Stimulated activated CD8-positive, alpha-beta memory T cell treated with anti-CD3 and anti-CD28 coated beads, Interleukin-15, amount 100 ng/mL, for 1 hour (primary cell): ENCODE measurements at regions not wholly inside any gene's neighbourhood (a gene's known extent, or its start where the extent isn't known, plus 50 kb on each side); places are given as distances from the start of the nearest gene placed in this dataset.

Experiments
- DNase-seq: peaks from one replicate; pipeline ENCODE4 v3.0.0-alpha.2; 2020; ENCODE audit warnings: low read depth

DNA sequence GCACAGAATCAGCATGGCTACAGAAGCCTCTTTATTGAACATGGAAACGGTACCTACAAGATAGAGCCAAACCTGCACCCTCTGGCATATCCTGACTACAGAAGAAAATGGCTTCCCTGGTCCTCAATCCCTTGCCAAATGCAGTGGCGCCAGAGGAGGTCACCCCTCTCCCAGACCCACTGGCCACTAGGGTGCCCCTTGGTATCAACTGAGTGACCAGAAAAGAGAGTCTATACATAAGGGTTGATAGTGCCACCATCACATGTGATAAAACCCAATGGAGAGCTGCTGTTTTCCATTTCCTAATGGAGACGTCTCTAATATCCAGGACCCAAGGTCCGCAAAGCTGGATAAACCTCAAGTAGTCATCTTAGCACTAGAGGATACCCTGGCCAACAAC, 52.7 kb upstream of the ALK start:
- DNase-seq = no peak

DNA sequence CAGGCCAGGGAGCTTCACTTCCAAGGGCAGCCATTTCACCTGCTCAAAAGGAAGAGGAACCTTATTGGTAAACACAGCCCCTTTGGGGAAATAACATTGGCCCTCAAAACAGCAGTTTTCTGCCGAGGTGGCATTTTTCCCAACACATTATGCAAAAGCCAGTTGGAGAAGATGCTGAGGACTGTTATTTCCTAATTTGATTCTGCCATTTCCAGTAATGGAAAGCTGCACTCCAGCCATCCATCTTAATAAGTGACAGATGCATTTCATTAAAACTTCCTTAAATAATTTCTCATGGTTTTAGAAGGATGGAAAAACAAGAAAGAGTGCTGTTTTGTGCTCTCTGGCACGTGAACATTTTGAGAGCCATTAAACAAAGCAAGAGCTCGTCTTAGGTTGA, 55.9 kb upstream of the ALK start:
- DNase-seq = no peak

DNA sequence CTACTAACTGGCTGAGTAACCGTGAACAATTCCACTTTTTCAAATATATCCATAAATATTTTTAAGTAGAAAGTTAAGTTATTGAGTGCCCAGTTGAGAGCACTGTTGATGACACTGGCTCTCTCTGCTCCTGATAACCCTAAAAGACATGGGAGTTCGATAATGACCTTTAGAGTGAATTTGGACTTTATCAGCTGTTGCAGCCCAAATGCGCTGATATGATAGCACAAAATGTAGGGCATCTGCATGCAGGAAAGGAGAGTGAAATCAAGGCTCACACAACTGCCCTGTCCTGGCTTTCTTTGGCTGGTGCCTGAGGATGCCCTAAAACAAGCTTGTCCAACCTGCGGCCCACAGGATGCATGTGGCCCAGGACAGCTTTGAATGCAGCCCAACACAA, 60.0 kb upstream of the ALK start:
- no peak for DNase-seq

DNA sequence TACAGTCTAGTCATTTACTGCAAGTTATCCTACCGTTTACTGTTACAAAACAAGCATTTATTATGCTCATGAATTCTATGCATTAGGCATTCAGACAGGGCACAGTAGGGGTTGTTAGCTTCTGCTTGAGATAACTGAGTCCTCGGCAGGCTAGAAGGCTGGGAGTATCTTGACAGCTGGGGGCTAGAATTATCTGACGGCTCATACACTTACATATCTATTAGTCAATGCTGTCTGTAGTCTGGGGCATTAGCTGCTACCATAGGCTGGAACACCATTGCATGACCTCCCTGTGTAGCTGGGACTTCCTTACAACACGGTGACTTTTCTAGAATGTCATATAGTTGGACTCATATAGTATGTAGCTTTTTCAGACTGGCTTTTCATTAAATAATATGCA, 61.9 kb upstream of the ALK start:
- DNase-seq = no peak

DNA sequence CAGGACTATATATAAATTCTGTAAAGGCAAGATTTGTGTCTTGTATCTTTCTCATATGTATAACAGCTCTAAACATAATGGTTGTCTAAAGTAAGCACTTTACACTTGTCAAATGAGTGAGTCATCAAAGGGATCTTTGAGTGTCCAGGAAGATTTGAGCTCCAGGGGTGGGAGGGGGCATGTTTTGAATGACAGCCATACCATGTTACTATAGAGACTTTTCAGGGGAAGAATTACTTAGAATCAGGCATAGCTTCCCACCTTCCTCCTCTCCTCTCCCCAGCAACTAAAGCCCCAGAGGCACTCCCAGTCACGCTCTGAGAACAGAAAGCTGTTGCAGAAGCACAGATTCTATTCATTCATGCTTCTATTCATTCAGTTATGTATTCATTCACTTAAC, 65.8 kb upstream of the ALK start:
- no peak for DNase-seq

DNA sequence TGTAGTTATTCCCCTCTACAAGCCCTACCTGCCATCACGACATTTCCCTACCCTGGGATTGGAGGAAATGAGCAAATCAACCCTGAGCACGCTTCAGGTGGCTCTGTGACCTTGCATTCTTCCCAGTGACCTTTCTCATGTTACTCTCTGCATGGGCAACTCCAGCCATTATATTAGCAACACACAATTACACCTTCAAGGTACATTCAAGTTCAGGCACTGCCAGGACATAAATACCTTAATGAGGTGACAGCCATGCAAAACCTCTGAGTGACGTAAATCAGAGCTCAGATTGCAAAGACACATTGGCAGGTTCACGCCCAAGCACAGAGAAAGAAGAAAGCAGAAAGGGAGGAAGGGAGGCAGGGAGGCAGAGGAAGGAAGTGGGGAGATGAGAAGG, 68.7 kb upstream of the ALK start:
- no peak for DNase-seq

DNA sequence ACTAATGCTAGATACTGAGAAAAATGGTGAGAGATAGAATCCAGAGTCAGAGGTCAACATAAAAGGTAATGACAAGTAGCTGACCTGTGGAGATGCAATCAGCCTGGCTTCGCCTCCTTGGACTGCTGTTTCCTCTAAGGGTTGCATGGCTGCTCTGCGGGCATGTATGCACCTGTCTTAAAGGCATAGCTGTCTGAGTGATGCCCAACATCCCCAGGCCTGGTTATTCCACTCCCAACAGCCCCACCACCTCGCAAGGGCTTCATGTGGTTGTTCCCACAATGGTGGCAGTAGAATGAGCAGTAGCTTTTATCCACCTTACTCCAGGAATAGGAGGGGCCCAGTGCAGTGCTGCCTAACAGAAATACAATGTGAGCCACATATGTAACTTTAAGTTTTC, 69.7 kb upstream of the ALK start:
- no peak for DNase-seq

DNA sequence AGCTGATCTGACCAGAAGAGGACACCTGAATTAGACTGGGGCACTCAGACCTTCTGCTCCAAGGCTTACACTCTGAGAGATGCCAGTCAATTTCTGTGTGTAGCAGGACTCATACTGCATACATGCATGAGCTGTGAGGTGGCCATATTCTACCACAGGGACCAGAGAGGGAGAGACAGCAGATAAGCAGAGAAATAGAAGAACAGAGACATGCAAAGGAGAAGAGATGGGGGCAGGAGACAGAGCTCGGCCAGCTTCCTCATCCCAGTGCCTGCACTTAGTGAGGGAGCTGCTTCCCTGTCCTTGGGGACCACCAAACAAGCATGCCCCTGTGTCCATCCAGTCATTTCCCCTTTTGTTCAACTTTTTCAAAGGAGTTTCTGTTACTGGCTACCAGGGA, 73.9 kb upstream of the ALK start:
- DNase-seq = no peak

DNA sequence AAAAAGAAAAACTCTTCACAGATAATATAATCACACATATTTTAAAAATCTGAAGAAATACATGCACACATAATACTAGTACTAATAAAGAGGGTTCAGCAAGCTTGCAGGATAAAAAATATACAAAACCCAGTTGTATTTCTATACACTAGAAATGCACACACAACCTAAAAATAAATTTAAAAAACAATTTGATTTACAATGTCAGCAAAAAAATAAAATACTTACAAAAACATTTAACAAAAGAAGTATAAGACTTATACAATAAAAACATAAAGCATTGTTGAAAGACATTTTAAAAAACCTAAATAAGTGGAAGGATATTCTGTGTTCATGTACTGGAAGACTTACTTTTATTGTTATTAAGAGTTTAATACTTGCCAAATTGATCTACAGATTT, 81.7 kb upstream of the ALK start:
- no peak for DNase-seq

DNA sequence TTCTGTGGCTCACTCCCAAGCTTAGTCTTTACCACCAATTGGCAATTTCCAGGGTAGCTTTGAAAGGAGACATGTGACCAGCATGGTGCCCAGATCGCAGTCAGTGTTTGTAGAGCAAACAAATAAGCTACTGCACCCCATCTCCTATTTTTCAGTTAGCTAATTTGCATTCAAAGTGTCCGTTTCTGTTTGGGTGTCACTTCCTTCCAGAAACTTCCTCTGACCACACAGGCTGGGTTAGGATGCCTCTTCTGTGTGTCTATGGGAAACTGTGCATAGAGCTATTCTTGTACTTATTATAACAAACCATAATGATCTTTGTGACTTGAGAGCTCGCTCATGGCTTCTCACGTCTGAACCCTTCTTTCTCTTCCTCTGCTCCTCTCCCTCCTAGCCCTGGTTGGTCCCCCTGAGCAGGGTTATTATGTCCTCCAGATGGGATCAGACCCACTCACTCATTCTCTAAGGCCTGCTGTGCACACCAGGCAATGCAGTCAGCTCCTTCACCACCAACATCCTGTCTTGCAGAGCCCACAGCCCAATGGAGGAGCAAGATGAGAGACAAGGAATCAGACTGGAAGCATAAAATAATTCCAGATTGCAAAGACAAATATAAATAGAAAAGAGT, 101.2 kb upstream of the ALK start:
- DNase-seq = no peak

DNA sequence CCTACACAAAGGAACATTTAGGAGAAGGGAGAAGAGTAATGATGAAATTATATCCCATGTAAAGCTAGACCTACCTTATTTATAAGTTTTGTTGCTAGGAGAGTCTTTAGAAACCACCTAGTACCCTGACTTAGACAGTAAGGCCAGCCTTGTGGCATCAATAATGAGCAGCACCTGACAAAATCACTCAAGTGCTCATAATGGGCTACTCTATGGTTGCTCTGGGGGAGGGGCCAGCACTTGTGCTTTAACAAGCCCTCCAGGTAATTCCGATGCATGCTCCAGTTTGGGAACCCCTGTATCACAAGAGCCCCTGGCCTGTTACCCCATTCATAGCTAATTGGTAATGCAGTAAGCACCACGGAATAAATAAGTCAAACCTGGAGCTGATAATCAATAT, 102.9 kb upstream of the ALK start:
- DNase-seq = no peak

DNA sequence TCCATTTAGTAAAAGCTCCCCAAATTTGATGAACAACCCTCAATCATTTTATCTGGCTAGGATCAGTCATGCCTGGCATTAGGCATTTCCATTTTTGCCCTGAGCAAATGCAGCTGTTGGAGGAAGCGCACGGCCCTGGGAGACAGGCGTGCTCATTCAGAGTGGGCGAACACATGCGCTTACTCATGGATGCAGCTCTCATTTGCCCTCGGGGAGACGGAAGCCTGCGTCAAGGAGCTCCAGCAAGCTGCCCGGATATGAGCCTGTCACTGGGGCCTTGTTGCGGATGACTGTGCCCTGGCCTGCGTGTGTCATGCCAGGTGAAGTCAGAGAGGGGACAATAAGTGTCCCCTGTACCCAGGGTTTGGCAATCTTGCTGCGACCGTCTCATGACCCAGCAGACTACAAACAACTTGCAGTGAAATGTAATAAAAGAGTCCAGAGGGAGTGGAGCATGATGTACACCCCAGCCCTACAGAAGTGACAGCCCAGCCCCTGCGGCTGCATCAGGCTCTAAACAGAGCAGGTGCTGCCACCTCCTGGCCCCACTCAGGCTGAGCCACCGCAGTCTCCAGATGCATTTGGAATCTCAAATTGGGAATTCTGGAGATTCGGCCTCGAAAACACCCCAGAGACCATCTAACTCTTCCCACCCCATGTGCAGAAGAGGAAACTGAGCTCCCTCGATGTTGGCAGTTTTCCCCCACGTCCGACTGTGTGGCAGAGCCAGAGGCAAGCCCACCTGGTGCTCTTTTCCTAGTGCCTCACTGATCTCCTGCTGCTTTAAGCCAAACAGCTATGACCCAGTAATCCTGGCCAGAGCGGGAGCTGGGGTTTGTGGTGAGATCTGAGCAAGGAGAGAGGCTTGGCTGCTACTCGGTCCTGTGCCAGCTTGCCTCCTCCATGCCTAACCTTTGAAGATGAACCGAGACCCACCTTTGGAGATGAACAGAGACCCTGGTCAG, 105.0 kb upstream of the ALK start:
- no peak for DNase-seq

DNA sequence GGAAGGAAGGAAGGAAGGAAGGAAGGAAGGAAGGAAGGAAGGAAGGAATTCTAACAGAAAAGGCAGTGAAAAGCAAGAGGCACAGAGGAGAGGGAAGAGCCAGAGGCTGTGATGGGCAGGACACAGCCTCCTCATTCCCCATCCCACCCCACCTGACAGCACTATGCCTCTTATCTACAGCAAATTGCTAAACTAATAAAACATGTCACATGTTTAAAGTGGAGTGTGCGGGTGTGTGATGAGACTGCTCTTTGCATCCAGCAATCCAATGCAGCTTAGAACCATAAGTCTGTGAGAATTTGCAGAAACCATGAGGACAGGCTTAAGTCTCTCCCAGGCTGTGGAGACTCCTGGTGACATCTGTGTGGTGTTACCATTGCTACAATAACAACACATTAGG, 108.4 kb upstream of the ALK start:
- no peak for DNase-seq

DNA sequence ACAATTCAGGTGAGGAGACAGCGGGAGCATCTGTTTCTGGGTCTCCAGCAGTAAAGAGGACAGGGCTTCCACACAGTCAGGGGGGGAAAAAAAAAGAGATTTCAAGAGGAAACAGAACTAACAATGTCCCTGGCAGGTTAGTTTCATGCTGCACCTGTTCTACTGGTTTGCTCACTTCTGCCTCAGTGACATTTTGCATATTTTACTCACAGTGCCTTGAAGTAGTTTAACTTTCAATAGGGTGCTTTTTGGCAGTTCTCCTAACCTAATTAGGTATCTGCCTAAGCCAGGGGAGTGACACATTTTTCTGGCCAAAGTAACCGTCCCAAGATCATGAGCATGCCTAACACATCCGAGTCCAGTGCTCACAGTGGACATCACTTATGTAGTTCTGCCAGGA, 109.0 kb upstream of the ALK start:
- DNase-seq = no peak

DNA sequence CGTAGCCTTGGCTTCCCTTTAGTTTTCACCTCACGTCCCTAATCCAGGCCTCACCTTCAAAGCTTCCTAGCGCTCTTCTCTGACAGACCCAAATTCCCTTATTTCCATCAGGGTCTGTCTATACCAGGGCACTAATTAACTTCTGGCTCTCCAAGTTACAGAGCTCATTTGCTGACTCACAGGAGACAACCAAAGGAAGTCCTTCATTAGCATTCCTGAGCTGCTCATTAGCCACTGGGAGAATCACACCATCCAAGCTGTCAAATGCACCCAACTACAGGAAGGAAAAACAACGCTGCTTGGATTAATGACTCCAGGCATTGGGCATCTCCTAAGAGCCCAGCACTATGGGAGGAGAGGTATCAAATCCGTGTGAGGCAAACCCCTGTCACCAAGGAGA, 109.8 kb upstream of the ALK start:
- DNase-seq = no peak

DNA sequence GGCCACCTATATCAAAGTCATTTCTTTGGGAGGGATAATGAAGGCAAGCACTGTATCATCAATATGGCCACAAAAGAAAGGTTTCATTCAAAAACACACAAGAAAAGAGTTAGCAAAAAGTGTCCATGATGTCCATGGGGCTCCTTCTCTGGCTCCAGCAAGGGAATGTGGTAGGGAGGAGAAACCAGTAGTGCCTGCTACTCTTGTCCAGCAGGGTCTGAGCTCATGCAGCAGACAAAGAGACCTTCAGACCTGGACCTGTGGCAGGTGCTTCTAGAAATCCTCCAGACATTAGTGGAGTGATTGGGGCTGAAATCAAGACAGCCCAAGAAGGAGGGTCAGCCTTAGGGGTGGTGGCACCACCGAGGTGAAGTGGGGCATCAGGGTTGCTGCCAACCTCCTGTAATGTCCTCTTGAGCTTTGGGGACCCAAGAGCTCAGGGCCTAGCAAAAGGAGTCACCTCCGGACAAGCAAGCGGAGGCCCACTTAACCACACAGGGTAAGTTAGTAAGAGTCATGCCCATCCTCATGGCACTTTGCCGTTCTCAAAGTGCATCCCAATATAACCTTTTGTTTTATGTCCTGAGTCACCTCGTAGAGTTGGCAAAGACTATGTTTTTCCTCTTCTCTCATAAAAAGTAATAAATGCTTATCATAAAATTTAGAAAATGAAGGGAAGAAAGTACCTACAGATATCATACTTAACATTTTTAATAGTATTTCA, 112.6 kb upstream of the YPEL5 start:
- DNase-seq = no peak

DNA sequence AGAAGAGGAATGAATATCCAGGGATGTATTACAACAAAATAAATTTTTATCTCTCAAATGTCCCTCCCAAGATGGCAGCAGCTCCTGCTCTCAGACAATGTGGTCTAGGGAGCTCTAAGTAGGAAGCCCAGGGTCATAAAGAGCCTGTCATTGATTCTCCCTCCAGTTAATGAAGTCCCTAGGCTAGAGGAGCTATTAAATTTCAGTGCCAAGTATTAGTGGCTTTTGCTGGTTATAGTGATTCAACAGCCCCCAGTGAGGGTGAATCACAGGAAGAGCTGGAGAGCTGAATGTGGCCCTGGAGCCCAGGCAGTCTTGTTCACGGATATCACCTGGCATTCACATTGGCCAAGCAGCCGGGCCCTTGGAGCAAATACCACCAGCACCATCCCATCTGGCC, 109.8 kb upstream of the YPEL5 start:
- DNase-seq = no peak

DNA sequence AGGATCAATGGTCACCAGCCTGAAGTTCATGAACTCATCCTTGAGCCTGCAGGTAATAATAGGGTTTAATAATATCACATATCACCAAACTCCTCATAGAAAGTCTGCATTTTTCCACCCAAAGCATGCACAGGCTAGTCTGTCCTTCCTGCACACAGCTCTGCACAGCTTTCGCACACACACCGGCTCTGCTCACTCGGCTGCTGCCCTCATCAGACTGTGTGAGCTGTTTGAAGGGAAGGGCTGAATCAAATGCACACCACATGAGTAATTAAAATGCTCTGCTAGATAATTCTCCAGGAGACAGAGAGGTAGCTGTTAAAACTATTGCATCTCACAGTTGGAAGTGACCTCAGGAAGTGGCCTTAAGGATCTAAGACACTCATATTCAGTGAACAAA, 108.4 kb upstream of the YPEL5 start:
- no peak for DNase-seq

DNA sequence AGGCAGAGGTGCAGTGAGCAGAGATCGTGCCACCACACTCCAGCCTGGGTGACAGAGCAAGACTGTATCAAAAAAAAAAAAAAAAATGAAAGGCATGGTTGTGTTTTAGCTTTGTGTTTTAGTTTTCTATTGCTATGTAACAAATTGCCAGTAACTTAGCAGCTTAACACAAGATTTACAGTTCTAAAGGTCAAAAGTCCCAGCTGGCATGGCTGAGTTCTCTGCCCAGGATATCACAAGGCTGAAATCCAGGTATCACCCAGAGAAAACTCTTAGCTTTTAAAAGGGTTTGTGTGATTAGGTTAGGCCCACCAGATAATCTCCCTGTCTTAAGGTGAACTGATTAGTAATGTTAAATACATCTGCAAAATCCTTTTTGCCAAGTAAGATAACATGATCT, 107.7 kb upstream of the YPEL5 start:
- no peak for DNase-seq

DNA sequence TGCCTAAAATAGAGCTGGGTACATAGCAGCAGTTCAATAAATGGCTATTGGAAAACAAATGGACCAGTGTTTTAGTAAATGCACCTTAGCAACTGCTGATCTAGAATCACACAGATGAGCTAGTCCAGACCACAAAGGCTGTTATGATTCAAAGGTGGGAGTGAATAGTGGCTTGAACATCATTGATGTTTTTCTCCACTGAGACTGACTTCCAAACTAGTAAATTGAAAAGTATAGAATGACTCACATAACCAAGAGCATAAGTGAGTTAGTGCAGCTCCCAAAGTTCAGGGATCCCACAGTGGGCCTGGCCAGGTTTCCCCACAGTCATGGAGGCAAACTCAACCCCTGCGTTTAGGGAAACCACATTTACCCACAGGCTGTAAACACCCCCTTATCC, 106.7 kb upstream of the YPEL5 start:
- DNase-seq = no peak

DNA sequence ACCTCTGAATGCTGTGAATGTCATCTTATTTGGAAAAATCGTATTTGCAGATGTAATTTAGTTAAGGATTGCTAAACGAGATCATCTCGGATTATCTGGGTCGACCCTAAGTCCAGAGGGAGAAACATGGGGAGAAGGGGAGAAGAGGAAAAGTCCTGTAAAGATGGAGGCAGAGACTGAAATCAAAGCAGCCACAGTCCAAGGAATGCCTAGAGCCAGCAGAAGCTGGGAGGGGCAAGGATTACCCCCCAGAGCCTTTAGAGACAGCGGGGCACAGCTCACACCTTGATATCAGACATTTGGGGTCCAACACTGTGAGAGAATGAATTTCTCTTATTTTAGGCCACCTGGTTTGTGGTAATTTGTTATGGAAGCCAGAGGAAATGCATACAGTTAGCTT, 104.9 kb upstream of the YPEL5 start:
- DNase-seq = no peak

DNA sequence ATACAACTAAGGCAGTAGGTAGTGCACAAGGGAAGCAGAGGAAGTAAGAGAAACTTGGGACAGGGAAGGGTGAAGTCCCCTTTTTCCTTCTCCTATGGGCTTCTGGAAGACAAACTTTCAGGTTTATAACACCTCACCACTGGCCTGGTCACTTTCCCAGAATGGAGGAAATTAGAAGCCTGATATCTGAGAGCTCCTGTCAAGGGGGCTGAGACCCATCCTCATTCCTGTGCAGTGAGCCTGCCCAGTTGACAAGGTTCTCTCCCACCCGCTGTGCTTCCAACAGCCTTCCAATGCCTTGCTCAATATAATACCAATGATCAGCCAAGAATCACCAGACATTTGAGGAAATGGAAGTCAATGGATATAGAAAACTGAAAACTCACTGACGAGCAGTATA, 100.4 kb upstream of the YPEL5 start:
- no peak for DNase-seq

DNA sequence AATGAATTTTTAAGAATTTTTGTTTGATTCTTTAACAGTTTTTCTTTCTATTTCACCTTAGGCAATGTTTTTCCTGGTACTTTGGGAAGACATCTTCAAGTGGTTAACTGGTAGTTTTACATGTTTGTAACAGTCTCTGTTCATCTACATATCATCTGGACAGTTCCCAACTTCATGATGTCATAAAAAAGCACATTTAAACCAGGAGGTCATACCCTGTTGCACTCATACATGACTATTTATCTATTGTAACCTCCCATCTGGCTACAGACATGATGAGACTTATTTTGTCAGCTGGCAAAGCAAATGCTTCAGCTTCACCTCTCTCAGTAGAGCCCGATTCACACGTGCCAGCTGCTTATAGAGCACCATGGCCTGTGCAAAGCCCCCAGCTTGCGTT, 99.8 kb upstream of the YPEL5 start:
- no peak for DNase-seq
